H1 (cell line): ENCODE measurements at regions not wholly inside any gene's neighbourhood (a gene's known extent, or its start where the extent isn't known, plus 50 kb on each side); places are given as distances from the start of the nearest gene placed in this dataset.
"Not testable (repeated sequence)": the region's sequence is repeated elsewhere in the genome, so short reads cannot be mapped to it uniquely, and the experiment has no call there.

Source experiments
- CTCF ChIA-PET: fragments of 300-600 bp; sonication (Branson Sonifier 250); formaldehyde crosslinking; loops from one replicate; lab custom pipeline; 2021; ENCODE audit not compliant: partially characterized antibody; lab: Charles Lee
- POLR2A ChIA-PET: fragments of 300-600 bp; sonication (Branson Sonifier 250); formaldehyde crosslinking; loops from one replicate; lab custom pipeline; 2021; ENCODE audit warnings: inconsistent platforms; ENCODE audit not compliant: partially characterized antibody; lab: Charles Lee
- DNase-seq, 2 experiments: peaks; one replicate each; pipeline versions ENCODE4 v3.0.0 to v3.0.0-alpha.2; 2010 to 2022; ENCODE audit warnings: low spot score in 2 of 2, low read depth in 1 of 2, mixed read lengths in 1 of 2
- FAIRE-seq: peaks from 2 replicates; lab custom pipeline; 2011; peaks lifted over from hg19 to GRCh38; lab: Jason Lieb, UNC
- H2AFZ ChIP-seq: 2 replicates; pipeline ENCODE4 v1.8.1; 2012; ENCODE audit warnings: low read length, inconsistent platforms
- H2AK5ac ChIP-seq: 2 replicates; pipeline ENCODE4 v1.6.1; 2013; ENCODE audit warnings: low read depth, low read length
- H2BK120ac ChIP-seq: replicated peaks from 2 replicates; pipeline ENCODE3; 2013; ENCODE audit warnings: low read depth, low read length, inconsistent platforms
- H2BK12ac ChIP-seq: 2 replicates; pipeline ENCODE4 v1.6.1; 2013; ENCODE audit warnings: low read depth, low read length
- H2BK15ac ChIP-seq: 2 replicates; pipeline ENCODE4 v1.6.1; 2013; ENCODE audit warnings: low read length
- H2BK20ac ChIP-seq: 2 replicates; pipeline ENCODE4 v1.6.1; 2013; ENCODE audit warnings: low read length
- H2BK5ac ChIP-seq: 2 replicates; pipeline ENCODE4 v1.6.1; 2013; ENCODE audit warnings: low read depth, low read length
- H3K14ac ChIP-seq: 2 replicates; pipeline ENCODE4 v1.6.1; 2013; ENCODE audit warnings: inconsistent platforms; ENCODE audit not compliant: insufficient read length
- H3K18ac ChIP-seq: 2 replicates; pipeline ENCODE4 v1.6.1; 2013; ENCODE audit warnings: low read length; ENCODE audit errors: extremely low read depth
- H3K23ac ChIP-seq: 2 replicates; pipeline ENCODE4 v1.6.1; 2013; ENCODE audit warnings: inconsistent platforms; ENCODE audit not compliant: insufficient read length
- H3K23me2 ChIP-seq: 2 replicates; pipeline ENCODE4 v1.6.1; 2013; ENCODE audit warnings: low read depth, low read length
- H3K27ac ChIP-seq: 2 replicates; pipeline ENCODE4 v1.6.1; 2011; ENCODE audit warnings: low read depth, low read length, inconsistent platforms
- H3K27me3 ChIP-seq, 4 experiments: replicated peaks in 1 of 4; 1 replicate in 1 of 4; 2 replicates in 3 of 4; pipeline versions ENCODE4 v1.6.1 to v1.8.1; 2011 to 2013; ENCODE audit warnings: low read length in 3 of 4, mild to moderate bottlenecking in 3 of 4, inconsistent platforms in 2 of 4, mixed read lengths in 2 of 4, moderate library complexity in 1 of 4; ENCODE audit not compliant: control insufficient read depth in 3 of 4, insufficient read depth in 3 of 4; ENCODE audit errors: extremely low read depth in 1 of 4
- H3K36me3 ChIP-seq, 4 experiments: 2 replicates each; pipeline versions ENCODE4 v1.6.1 to v1.8.1; 2011 to 2013; ENCODE audit warnings: mild to moderate bottlenecking in 4 of 4, low read length in 3 of 4, moderate library complexity in 2 of 4, control low read depth in 1 of 4, inconsistent platforms in 1 of 4; ENCODE audit not compliant: insufficient read depth in 4 of 4, control insufficient read depth in 2 of 4
- H3K4ac ChIP-seq: replicated peaks from 2 replicates; pipeline ENCODE3; 2013; ENCODE audit warnings: low read length, low read depth, mixed read lengths, inconsistent platforms; ENCODE audit not compliant: insufficient read length
- H3K4me1 ChIP-seq, 4 experiments: replicated peaks in 1 of 4; 1 replicate in 1 of 4; 2 replicates in 3 of 4; pipeline versions ENCODE4 v1.6.1 to v1.8.1; 2011 to 2013; ENCODE audit warnings: low read length in 3 of 4, inconsistent platforms in 2 of 4, mixed read lengths in 1 of 4; ENCODE audit not compliant: insufficient read depth in 4 of 4, control insufficient read depth in 3 of 4
- H3K4me2 ChIP-seq, 2 experiments: 2 replicates each; pipeline versions ENCODE4 v1.6.1 to v1.8.1; 2011 to 2013; ENCODE audit warnings: low read depth in 2 of 2, low read length in 2 of 2, control low read depth in 1 of 2, inconsistent platforms in 1 of 2, mild to moderate bottlenecking in 1 of 2; ENCODE audit not compliant: insufficient read depth in 1 of 2
- H3K4me3 ChIP-seq, 4 experiments: fragments of 200-600, 300-600 bp in 1 of 4; sonication (generic), shearing (Covaris generic), sonication (Bioruptor Twin) in 1 of 4; 2 replicates each; pipeline versions ENCODE4 v1.5.1 to v1.8.1; 2011 to 2016; ENCODE audit warnings: low read length in 4 of 4, low read depth in 3 of 4, control low read depth in 2 of 4, inconsistent platforms in 2 of 4, mild to moderate bottlenecking in 2 of 4, mixed read lengths in 1 of 4, moderate library complexity in 1 of 4; ENCODE audit not compliant: insufficient read depth in 2 of 4; ENCODE audit errors: extremely low read depth in 1 of 4
- H3K56ac ChIP-seq: replicated peaks from 2 replicates; pipeline ENCODE3; 2013; ENCODE audit warnings: low read depth, mild to moderate bottlenecking, mixed read lengths, low read length, inconsistent platforms; ENCODE audit not compliant: insufficient read length
- H3K79me1 ChIP-seq: 2 replicates; pipeline ENCODE4 v1.6.1; 2013; ENCODE audit warnings: low read depth, low read length, control low read depth
- H3K79me2 ChIP-seq, 2 experiments: 2 replicates each; pipeline versions ENCODE4 v1.6.1 to v1.8.1; 2012 to 2013; ENCODE audit warnings: low read length in 2 of 2, mild to moderate bottlenecking in 2 of 2, inconsistent platforms in 1 of 2; ENCODE audit not compliant: insufficient read depth in 2 of 2, control insufficient read depth in 1 of 2
- H3K9ac ChIP-seq, 4 experiments: replicated peaks in 1 of 4; 1 replicate in 1 of 4; 2 replicates in 3 of 4; pipeline versions ENCODE4 v1.6.1 to v1.8.1; 2011 to 2013; ENCODE audit warnings: low read depth in 3 of 4, low read length in 3 of 4, control low read depth in 2 of 4, mild to moderate bottlenecking in 2 of 4, moderate library complexity in 2 of 4, inconsistent platforms in 1 of 4; ENCODE audit errors: extremely low read depth in 1 of 4
- H3K9me3 ChIP-seq, 2 experiments: 2 replicates each; pipeline versions ENCODE4 v1.6.1 to v1.8.1; 2012 to 2013; ENCODE audit warnings: mild to moderate bottlenecking in 2 of 2, moderate library complexity in 2 of 2, control low read depth in 1 of 2, inconsistent platforms in 1 of 2, low read depth in 1 of 2, low read length in 1 of 2, mixed read lengths in 1 of 2; ENCODE audit not compliant: insufficient read depth in 2 of 2
- H4K20me1 ChIP-seq, 2 experiments: replicated peaks in 1 of 2; 2 replicates each; pipeline versions ENCODE3 to v1.8.1; 2011 to 2013; ENCODE audit warnings: inconsistent platforms in 2 of 2, low read length in 2 of 2, mild to moderate bottlenecking in 1 of 2; ENCODE audit not compliant: insufficient read depth in 2 of 2, control insufficient read depth in 1 of 2
- H4K5ac ChIP-seq: 2 replicates; pipeline ENCODE4 v1.6.1; 2013; ENCODE audit warnings: low read length, low read depth, mixed read lengths, inconsistent platforms; ENCODE audit not compliant: insufficient read length
- H4K8ac ChIP-seq: 2 replicates; pipeline ENCODE4 v1.8.0; 2013; ENCODE audit warnings: mild to moderate bottlenecking, moderate library complexity, low read length, inconsistent platforms; ENCODE audit not compliant: insufficient read depth; ENCODE audit errors: extremely low read depth
- H4K91ac ChIP-seq: replicated peaks from 2 replicates; pipeline ENCODE3; 2013; ENCODE audit warnings: low read length, mixed read lengths, inconsistent platforms; ENCODE audit not compliant: insufficient read length
- WGBS, 2 experiments: shearing (Covaris generic) in 1 of 2; methylation state at CpG; one replicate each; pipeline versions ENCODE4 v1.1.6 to v1.1.7; 2013 to 2015; ENCODE audit warnings: low lambda C conversion rate in 2 of 2, mixed read lengths in 2 of 2, inconsistent platforms in 1 of 2, low coverage in 1 of 2, missing lambda C conversion rate in 1 of 2; ENCODE audit not compliant: insufficient replicate concordance in 2 of 2, insufficient coverage in 1 of 2, insufficient read length in 1 of 2; ENCODE audit errors: extremely low coverage in 1 of 2, missing lambda C conversion rate in 1 of 2; 5-methylcytosine and 5-hydroxymethylcytosine counted together

DNA sequence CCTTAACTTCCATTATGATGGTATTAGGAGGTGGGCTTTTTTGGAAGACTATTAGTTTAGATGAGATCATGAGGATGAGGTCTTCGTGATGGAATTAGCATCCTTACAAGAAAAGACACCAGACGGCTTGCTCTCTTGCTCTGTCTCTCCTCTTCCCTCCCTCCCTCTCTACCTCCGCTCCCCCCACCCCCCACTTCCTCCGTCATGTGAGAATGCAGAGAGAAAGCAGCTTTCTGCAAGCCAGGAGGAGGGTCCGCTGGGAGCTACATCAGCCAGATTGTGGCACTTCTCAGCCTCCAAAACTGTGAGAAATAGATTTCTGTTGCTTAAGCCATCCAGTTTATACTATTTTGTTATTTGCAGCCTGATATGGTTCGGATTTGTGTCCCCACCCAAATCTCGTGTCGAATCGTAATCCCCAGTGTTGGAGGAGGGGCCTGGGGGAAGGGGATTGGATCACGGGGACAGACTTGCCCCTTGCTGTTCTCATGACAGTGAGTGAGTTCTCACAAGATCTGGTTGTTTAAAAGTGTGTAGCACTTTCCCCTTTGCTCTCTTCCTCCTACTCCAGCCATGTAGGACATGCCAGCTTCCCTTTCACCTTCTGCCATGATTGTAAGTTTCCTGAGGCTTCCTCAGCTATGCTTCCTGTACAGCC, 74.3 kb downstream of the NPIPA5 start:
- peak overlapping the region in 2 of 4 experiments; percentile 9 to 34; a peak in 2 of 8 replicates for H3K4me3 ChIP-seq
- H4K20me1 ChIP-seq, H2AK5ac ChIP-seq, H3K79me2 ChIP-seq, H3K23me2 ChIP-seq, H3K27me3 ChIP-seq, H2BK15ac ChIP-seq, H3K18ac ChIP-seq, H3K79me1 ChIP-seq, H3K9ac ChIP-seq, H2BK12ac ChIP-seq, H3K9me3 ChIP-seq, H4K8ac ChIP-seq, H2BK5ac ChIP-seq, CTCF ChIA-PET, H2BK20ac ChIP-seq, POLR2A ChIA-PET, H3K27ac ChIP-seq, H3K4ac ChIP-seq, H3K23ac ChIP-seq, DNase-seq, H4K91ac ChIP-seq, H3K14ac ChIP-seq, H4K5ac ChIP-seq, H2BK120ac ChIP-seq, FAIRE-seq, H2AFZ ChIP-seq, H3K56ac ChIP-seq, H3K36me3 ChIP-seq, H3K4me1 ChIP-seq: not testable (repeated sequence)
- 24% methylated on average over 5 of the region's 10 CpGs; no CpG with 5 or more reads in 1 of the 2 experiments for WGBS, 2 experiments
- H3K4me2 ChIP-seq: peak overlapping the region in 1 of 2 experiments; percentile 13; a peak in 1 of 4 replicates

- POLR2A ChIA-PET, H2BK120ac ChIP-seq, H2AK5ac ChIP-seq, H3K4me3 ChIP-seq, H3K79me1 ChIP-seq, H3K79me2 ChIP-seq, DNase-seq, H4K20me1 ChIP-seq, H3K4ac ChIP-seq, H4K5ac ChIP-seq, FAIRE-seq, H2BK5ac ChIP-seq, H4K8ac ChIP-seq, H3K9me3 ChIP-seq, H2BK15ac ChIP-seq, H3K27me3 ChIP-seq, H2BK12ac ChIP-seq, H2BK20ac ChIP-seq, H3K14ac ChIP-seq, H3K56ac ChIP-seq, H3K27ac ChIP-seq, H3K36me3 ChIP-seq, H2AFZ ChIP-seq, CTCF ChIA-PET, H3K9ac ChIP-seq, H3K4me2 ChIP-seq, H3K18ac ChIP-seq, H4K91ac ChIP-seq, H3K23me2 ChIP-seq, H3K23ac ChIP-seq, H3K4me1 ChIP-seq: not testable (repeated sequence)
- no CpG with 5 or more reads among the region's 4 CpGs for WGBS, 2 experiments
Measured at GRCh38 chr16:15297104-15297503, 81.0 kb downstream of the NPIPA5 start.
